Glutamatergic neuron (in vitro differentiated cells): ENCODE measurements at regions not wholly inside any gene's neighbourhood (a gene's known extent, or its start where the extent isn't known, plus 50 kb on each side); places are given as distances from the start of the nearest gene placed in this dataset.
"Not testable (repeated sequence)": the region's sequence is repeated elsewhere in the genome, so short reads cannot be mapped to it uniquely, and the experiment has no call there.

ENCODE experiments used
- DNase-seq: peaks from one replicate; pipeline ENCODE4 v3.0.0; 2022
- H3K27ac Mint-ChIP-seq: one replicate; pipeline ENCODE4 v1.8.0; 2020; ENCODE audit warnings: mild to moderate bottlenecking, mixed read lengths, inconsistent platforms; ENCODE audit not compliant: unreplicated experiment
- H3K27me3 Mint-ChIP-seq: one replicate; pipeline ENCODE4 v1.8.0; 2020; ENCODE audit warnings: mild to moderate bottlenecking, moderate library complexity, mixed read lengths, inconsistent platforms; ENCODE audit not compliant: unreplicated experiment
- H3K36me3 Mint-ChIP-seq: one replicate; pipeline ENCODE4 v1.8.0; 2020; ENCODE audit warnings: mild to moderate bottlenecking, mixed read lengths, inconsistent platforms; ENCODE audit not compliant: unreplicated experiment
- H3K4me1 Mint-ChIP-seq: one replicate; pipeline ENCODE4 v1.8.0; 2020; ENCODE audit warnings: mild to moderate bottlenecking, low read depth, mixed read lengths, inconsistent platforms; ENCODE audit not compliant: unreplicated experiment
- H3K4me3 Mint-ChIP-seq: one replicate; pipeline ENCODE4 v1.8.0; 2020; ENCODE audit warnings: mild to moderate bottlenecking, mixed read lengths, inconsistent platforms; ENCODE audit not compliant: unreplicated experiment
- H3K9me3 Mint-ChIP-seq: one replicate; pipeline ENCODE4 v1.8.0; 2020; ENCODE audit warnings: mild to moderate bottlenecking, moderate library complexity, mixed read lengths, inconsistent platforms; ENCODE audit not compliant: unreplicated experiment
- TF ChIP-seq, protein P1 (sequence below): fragments of 200-600 bp; sonication (generic); IDR thresholded peaks from one replicate; pipeline ENCODE4 v1.5.0; 2021; ENCODE audit not compliant: partially characterized antibody, unreplicated experiment

DNA sequence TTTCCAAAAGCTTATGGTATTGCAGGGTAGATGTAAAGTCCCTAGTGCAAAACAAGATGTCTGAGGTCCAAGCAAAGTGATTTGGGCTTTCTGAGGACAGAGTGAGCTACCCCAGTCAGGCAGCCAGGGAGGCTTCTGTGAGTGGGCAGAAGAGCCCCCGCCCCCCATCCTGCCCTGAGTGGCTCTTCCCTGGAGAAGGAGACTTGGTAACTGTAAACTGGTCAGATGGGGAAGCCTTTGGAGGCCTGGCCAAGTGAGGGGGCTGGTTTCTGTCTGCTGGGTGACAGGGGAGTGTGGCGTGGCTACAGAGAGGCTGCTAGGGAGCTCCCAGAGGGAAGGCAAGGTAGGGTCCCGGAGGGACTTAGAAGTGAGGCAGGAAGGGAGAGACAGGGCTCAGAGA is 181.3 kb upstream of the HAAO start:
- Mint-ChIP-seq H3K27me3 (peaks cover 8% of the 10 kb centered on the region), H3K36me3 (no peaks in the 10 kb centered on the region), H3K9me3 (peaks cover 2% of the 10 kb centered on the region), H3K4me1 (no peaks in the 10 kb centered on the region), H3K4me3 (no peak overlapping the region), H3K27ac (no peak overlapping the region)
- TF ChIP-seq, protein P1, sequence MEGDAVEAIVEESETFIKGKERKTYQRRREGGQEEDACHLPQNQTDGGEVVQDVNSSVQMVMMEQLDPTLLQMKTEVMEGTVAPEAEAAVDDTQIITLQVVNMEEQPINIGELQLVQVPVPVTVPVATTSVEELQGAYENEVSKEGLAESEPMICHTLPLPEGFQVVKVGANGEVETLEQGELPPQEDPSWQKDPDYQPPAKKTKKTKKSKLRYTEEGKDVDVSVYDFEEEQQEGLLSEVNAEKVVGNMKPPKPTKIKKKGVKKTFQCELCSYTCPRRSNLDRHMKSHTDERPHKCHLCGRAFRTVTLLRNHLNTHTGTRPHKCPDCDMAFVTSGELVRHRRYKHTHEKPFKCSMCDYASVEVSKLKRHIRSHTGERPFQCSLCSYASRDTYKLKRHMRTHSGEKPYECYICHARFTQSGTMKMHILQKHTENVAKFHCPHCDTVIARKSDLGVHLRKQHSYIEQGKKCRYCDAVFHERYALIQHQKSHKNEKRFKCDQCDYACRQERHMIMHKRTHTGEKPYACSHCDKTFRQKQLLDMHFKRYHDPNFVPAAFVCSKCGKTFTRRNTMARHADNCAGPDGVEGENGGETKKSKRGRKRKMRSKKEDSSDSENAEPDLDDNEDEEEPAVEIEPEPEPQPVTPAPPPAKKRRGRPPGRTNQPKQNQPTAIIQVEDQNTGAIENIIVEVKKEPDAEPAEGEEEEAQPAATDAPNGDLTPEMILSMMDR: no peak
- no peak for DNase-seq

DNA sequence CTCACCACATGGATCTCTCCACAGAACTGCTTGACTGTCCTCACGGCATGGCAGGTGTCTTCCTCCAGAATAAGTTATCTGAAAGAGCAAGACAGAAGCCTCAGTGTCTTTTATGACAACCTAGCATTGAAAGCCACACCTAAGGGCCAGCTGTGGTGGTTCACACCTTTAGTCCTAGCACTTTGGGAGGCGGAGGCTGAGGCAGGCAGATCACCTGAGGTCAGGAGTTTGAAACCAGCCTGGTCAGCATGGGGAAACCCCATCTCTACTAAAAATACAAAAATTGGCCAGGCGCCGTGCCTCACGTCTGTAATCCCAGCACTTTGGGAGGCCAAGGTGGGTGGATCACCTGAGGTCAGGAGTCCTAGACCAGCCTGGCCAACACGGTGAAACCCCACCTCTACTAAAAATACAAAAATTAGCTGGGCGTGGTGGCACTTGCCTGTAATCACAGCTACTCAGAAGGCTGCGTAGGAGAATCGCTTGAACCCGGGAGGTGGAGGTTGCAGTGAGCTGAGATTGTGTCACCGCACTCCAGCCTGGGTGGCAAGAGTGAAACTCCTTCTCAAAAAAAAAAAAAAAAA is 180.6 kb upstream of the HAAO start:
- not testable (repeated sequence) for H3K27ac Mint-ChIP-seq

DNA sequence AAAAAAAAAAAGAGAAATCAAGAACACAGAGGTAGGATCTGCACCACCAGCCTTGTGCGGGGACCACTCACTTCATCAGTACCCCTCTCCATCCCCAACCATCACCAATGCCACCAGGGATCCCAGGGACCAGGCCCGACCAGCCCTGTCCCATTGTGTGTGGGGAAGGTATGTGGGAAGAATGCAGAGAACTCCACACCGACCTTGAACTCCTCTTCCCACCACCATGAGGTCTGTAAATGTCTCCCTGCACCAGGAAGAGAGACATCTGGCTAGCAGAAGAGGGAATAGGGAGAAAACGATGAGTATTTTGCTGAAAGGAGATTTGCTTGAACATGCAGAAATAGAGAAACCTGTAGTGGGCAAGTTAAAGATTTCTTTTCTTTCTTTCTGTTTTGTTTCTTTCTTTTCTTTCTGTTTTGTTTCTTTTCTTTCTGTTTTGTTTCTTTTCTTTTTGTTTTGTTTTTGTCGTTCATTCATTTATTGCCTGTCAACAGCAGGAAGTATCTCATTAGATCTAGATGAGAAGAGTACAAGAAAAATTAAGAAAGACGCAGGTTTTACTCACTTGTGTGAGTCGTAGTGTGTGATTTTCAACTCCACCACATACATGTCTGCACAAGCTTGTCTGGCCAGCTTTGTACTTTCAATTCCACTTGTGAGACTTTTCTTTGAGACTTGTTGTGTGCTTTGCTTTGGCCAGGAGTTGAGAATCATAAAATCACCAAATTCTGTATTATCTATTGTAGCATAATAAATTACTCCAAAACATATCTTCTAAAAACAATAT is 179.8 kb upstream of the HAAO start:
- no peak for DNase-seq
- peaks cover 5% of the 10 kb centered on the region for H3K27me3 Mint-ChIP-seq
- H3K4me1 Mint-ChIP-seq: no peaks in the 10 kb centered on the region
- TF ChIP-seq, protein P1: no peak
- H3K27ac Mint-ChIP-seq: no peak overlapping the region
- no peaks in the 10 kb centered on the region for H3K36me3 Mint-ChIP-seq
- H3K9me3 Mint-ChIP-seq: peaks cover 2% of the 10 kb centered on the region
- no peak overlapping the region for H3K4me3 Mint-ChIP-seq

More for the DNA sequence above, 180.6 kb upstream of the HAAO start:
- not testable (repeated sequence) for H3K36me3 Mint-ChIP-seq, H3K27me3 Mint-ChIP-seq, DNase-seq, H3K4me1 Mint-ChIP-seq, H3K4me3 Mint-ChIP-seq, H3K9me3 Mint-ChIP-seq

- H3K9me3 Mint-ChIP-seq: peaks cover 2% of the 10 kb centered on the region
- no peaks in the 10 kb centered on the region for H3K4me1 Mint-ChIP-seq
- H3K27ac Mint-ChIP-seq: no peak overlapping the region
Measured at GRCh38 chr2:42971381-42971780, 179.0 kb upstream of the HAAO start.

GRCh38 chr2:42970151-42970550 is 177.8 kb upstream of the HAAO start:
- no peak overlapping the region for H3K4me3 Mint-ChIP-seq
- TF ChIP-seq, protein P1: no peak
- H3K27me3 Mint-ChIP-seq: peaks cover 5% of the 10 kb centered on the region
- H3K27ac Mint-ChIP-seq: no peak overlapping the region
- no peaks in the 10 kb centered on the region for H3K36me3 Mint-ChIP-seq
- H3K9me3 Mint-ChIP-seq: no peaks in the 10 kb centered on the region
- H3K4me1 Mint-ChIP-seq: no peaks in the 10 kb centered on the region
- DNase-seq: no peak

More at GRCh38 chr2:42971381-42971780, 179.0 kb upstream of the HAAO start:
- no peak overlapping the region for H3K4me3 Mint-ChIP-seq
- no peak for DNase-seq
- H3K27me3 Mint-ChIP-seq: peaks cover 5% of the 10 kb centered on the region
- TF ChIP-seq, protein P1: no peak
- H3K36me3 Mint-ChIP-seq: no peaks in the 10 kb centered on the region
